H1 (cell line): ENCODE measurements at regions not wholly inside any gene's neighbourhood (a gene's known extent, or its start where the extent isn't known, plus 50 kb on each side); places are given as distances from the start of the nearest gene placed in this dataset.

Experiments used
- CTCF ChIA-PET: fragments of 300-600 bp; sonication (Branson Sonifier 250); formaldehyde crosslinking; loops from one replicate; lab custom pipeline; 2021; ENCODE audit not compliant: partially characterized antibody; lab: Charles Lee
- POLR2A ChIA-PET: fragments of 300-600 bp; sonication (Branson Sonifier 250); formaldehyde crosslinking; loops from one replicate; lab custom pipeline; 2021; ENCODE audit warnings: inconsistent platforms; ENCODE audit not compliant: partially characterized antibody; lab: Charles Lee
- DNase-seq, 2 experiments: peaks; one replicate each; pipeline versions ENCODE4 v3.0.0 to v3.0.0-alpha.2; 2010 to 2022; ENCODE audit warnings: low spot score in 2 of 2, low read depth in 1 of 2, mixed read lengths in 1 of 2
- FAIRE-seq: peaks from 2 replicates; lab custom pipeline; 2011; peaks lifted over from hg19 to GRCh38; lab: Jason Lieb, UNC
- H2AFZ ChIP-seq: 2 replicates; pipeline ENCODE4 v1.8.1; 2012; ENCODE audit warnings: low read length, inconsistent platforms
- H2AK5ac ChIP-seq: 2 replicates; pipeline ENCODE4 v1.6.1; 2013; ENCODE audit warnings: low read depth, low read length
- H2BK120ac ChIP-seq: replicated peaks from 2 replicates; pipeline ENCODE3; 2013; ENCODE audit warnings: low read depth, low read length, inconsistent platforms
- H2BK12ac ChIP-seq: 2 replicates; pipeline ENCODE4 v1.6.1; 2013; ENCODE audit warnings: low read depth, low read length
- H2BK15ac ChIP-seq: 2 replicates; pipeline ENCODE4 v1.6.1; 2013; ENCODE audit warnings: low read length
- H2BK20ac ChIP-seq: 2 replicates; pipeline ENCODE4 v1.6.1; 2013; ENCODE audit warnings: low read length
- H2BK5ac ChIP-seq: 2 replicates; pipeline ENCODE4 v1.6.1; 2013; ENCODE audit warnings: low read depth, low read length
- H3K14ac ChIP-seq: 2 replicates; pipeline ENCODE4 v1.6.1; 2013; ENCODE audit warnings: inconsistent platforms; ENCODE audit not compliant: insufficient read length
- H3K18ac ChIP-seq: 2 replicates; pipeline ENCODE4 v1.6.1; 2013; ENCODE audit warnings: low read length; ENCODE audit errors: extremely low read depth
- H3K23ac ChIP-seq: 2 replicates; pipeline ENCODE4 v1.6.1; 2013; ENCODE audit warnings: inconsistent platforms; ENCODE audit not compliant: insufficient read length
- H3K23me2 ChIP-seq: 2 replicates; pipeline ENCODE4 v1.6.1; 2013; ENCODE audit warnings: low read depth, low read length
- H3K27ac ChIP-seq: 2 replicates; pipeline ENCODE4 v1.6.1; 2011; ENCODE audit warnings: low read depth, low read length, inconsistent platforms
- H3K27me3 ChIP-seq, 4 experiments: replicated peaks in 1 of 4; 1 replicate in 1 of 4; 2 replicates in 3 of 4; pipeline versions ENCODE4 v1.6.1 to v1.8.1; 2011 to 2013; ENCODE audit warnings: low read length in 3 of 4, mild to moderate bottlenecking in 3 of 4, inconsistent platforms in 2 of 4, mixed read lengths in 2 of 4, moderate library complexity in 1 of 4; ENCODE audit not compliant: control insufficient read depth in 3 of 4, insufficient read depth in 3 of 4; ENCODE audit errors: extremely low read depth in 1 of 4
- H3K36me3 ChIP-seq, 4 experiments: 2 replicates each; pipeline versions ENCODE4 v1.6.1 to v1.8.1; 2011 to 2013; ENCODE audit warnings: mild to moderate bottlenecking in 4 of 4, low read length in 3 of 4, moderate library complexity in 2 of 4, control low read depth in 1 of 4, inconsistent platforms in 1 of 4; ENCODE audit not compliant: insufficient read depth in 4 of 4, control insufficient read depth in 2 of 4
- H3K4ac ChIP-seq: replicated peaks from 2 replicates; pipeline ENCODE3; 2013; ENCODE audit warnings: low read length, low read depth, mixed read lengths, inconsistent platforms; ENCODE audit not compliant: insufficient read length
- H3K4me1 ChIP-seq, 4 experiments: replicated peaks in 1 of 4; 1 replicate in 1 of 4; 2 replicates in 3 of 4; pipeline versions ENCODE4 v1.6.1 to v1.8.1; 2011 to 2013; ENCODE audit warnings: low read length in 3 of 4, inconsistent platforms in 2 of 4, mixed read lengths in 1 of 4; ENCODE audit not compliant: insufficient read depth in 4 of 4, control insufficient read depth in 3 of 4
- H3K4me2 ChIP-seq, 2 experiments: 2 replicates each; pipeline versions ENCODE4 v1.6.1 to v1.8.1; 2011 to 2013; ENCODE audit warnings: low read depth in 2 of 2, low read length in 2 of 2, control low read depth in 1 of 2, inconsistent platforms in 1 of 2, mild to moderate bottlenecking in 1 of 2; ENCODE audit not compliant: insufficient read depth in 1 of 2
- H3K4me3 ChIP-seq, 4 experiments: fragments of 200-600, 300-600 bp in 1 of 4; sonication (generic), shearing (Covaris generic), sonication (Bioruptor Twin) in 1 of 4; 2 replicates each; pipeline versions ENCODE4 v1.5.1 to v1.8.1; 2011 to 2016; ENCODE audit warnings: low read length in 4 of 4, low read depth in 3 of 4, control low read depth in 2 of 4, inconsistent platforms in 2 of 4, mild to moderate bottlenecking in 2 of 4, mixed read lengths in 1 of 4, moderate library complexity in 1 of 4; ENCODE audit not compliant: insufficient read depth in 2 of 4; ENCODE audit errors: extremely low read depth in 1 of 4
- H3K56ac ChIP-seq: replicated peaks from 2 replicates; pipeline ENCODE3; 2013; ENCODE audit warnings: low read depth, mild to moderate bottlenecking, mixed read lengths, low read length, inconsistent platforms; ENCODE audit not compliant: insufficient read length
- H3K79me1 ChIP-seq: 2 replicates; pipeline ENCODE4 v1.6.1; 2013; ENCODE audit warnings: low read depth, low read length, control low read depth
- H3K79me2 ChIP-seq, 2 experiments: 2 replicates each; pipeline versions ENCODE4 v1.6.1 to v1.8.1; 2012 to 2013; ENCODE audit warnings: low read length in 2 of 2, mild to moderate bottlenecking in 2 of 2, inconsistent platforms in 1 of 2; ENCODE audit not compliant: insufficient read depth in 2 of 2, control insufficient read depth in 1 of 2
- H3K9ac ChIP-seq, 4 experiments: replicated peaks in 1 of 4; 1 replicate in 1 of 4; 2 replicates in 3 of 4; pipeline versions ENCODE4 v1.6.1 to v1.8.1; 2011 to 2013; ENCODE audit warnings: low read depth in 3 of 4, low read length in 3 of 4, control low read depth in 2 of 4, mild to moderate bottlenecking in 2 of 4, moderate library complexity in 2 of 4, inconsistent platforms in 1 of 4; ENCODE audit errors: extremely low read depth in 1 of 4
- H3K9me3 ChIP-seq, 2 experiments: 2 replicates each; pipeline versions ENCODE4 v1.6.1 to v1.8.1; 2012 to 2013; ENCODE audit warnings: mild to moderate bottlenecking in 2 of 2, moderate library complexity in 2 of 2, control low read depth in 1 of 2, inconsistent platforms in 1 of 2, low read depth in 1 of 2, low read length in 1 of 2, mixed read lengths in 1 of 2; ENCODE audit not compliant: insufficient read depth in 2 of 2
- H4K20me1 ChIP-seq, 2 experiments: replicated peaks in 1 of 2; 2 replicates each; pipeline versions ENCODE3 to v1.8.1; 2011 to 2013; ENCODE audit warnings: inconsistent platforms in 2 of 2, low read length in 2 of 2, mild to moderate bottlenecking in 1 of 2; ENCODE audit not compliant: insufficient read depth in 2 of 2, control insufficient read depth in 1 of 2
- H4K5ac ChIP-seq: 2 replicates; pipeline ENCODE4 v1.6.1; 2013; ENCODE audit warnings: low read length, low read depth, mixed read lengths, inconsistent platforms; ENCODE audit not compliant: insufficient read length
- H4K8ac ChIP-seq: 2 replicates; pipeline ENCODE4 v1.8.0; 2013; ENCODE audit warnings: mild to moderate bottlenecking, moderate library complexity, low read length, inconsistent platforms; ENCODE audit not compliant: insufficient read depth; ENCODE audit errors: extremely low read depth
- H4K91ac ChIP-seq: replicated peaks from 2 replicates; pipeline ENCODE3; 2013; ENCODE audit warnings: low read length, mixed read lengths, inconsistent platforms; ENCODE audit not compliant: insufficient read length
- GTF2F1 ChIP-seq: IDR thresholded peaks from 2 replicates; pipeline ENCODE4 v1.6.1; 2012; ENCODE audit warnings: low read depth, low read length, improper control_type of control experiment, borderline replicate concordance
- JUN ChIP-seq: IDR thresholded peaks from 2 replicates; pipeline ENCODE4 v1.6.1; 2011; ENCODE audit warnings: low read depth, mild to moderate bottlenecking, improper control_type of control experiment, low read length
- NANOG ChIP-seq: IDR thresholded peaks from 2 replicates; pipeline ENCODE4 v1.6.1; 2011; ENCODE audit warnings: low read length, low read depth, mild to moderate bottlenecking, inconsistent platforms; ENCODE audit not compliant: insufficient read depth, poor library complexity, severe bottlenecking
- RNF2 ChIP-seq: fragments of 200-900, 300-1000 bp; sonication (generic); IDR thresholded peaks from 2 replicates; pipeline ENCODE4 v1.7.1; 2016; ENCODE audit warnings: borderline replicate concordance, low read depth, mild to moderate bottlenecking, antibody characterized with exemption, low read length; ENCODE audit not compliant: poor library complexity, severe bottlenecking; ENCODE audit errors: missing control alignments
- SIN3A ChIP-seq, 2 experiments: IDR thresholded peaks in 1 of 2; conservative IDR thresholded peaks in 1 of 2; 2 replicates each; pipeline ENCODE4 v1.6.1; 2011 to 2012; ENCODE audit warnings: low read length in 2 of 2, improper control_type of control experiment in 1 of 2, low read depth in 1 of 2, mild to moderate bottlenecking in 1 of 2
- WGBS, 2 experiments: shearing (Covaris generic) in 1 of 2; methylation state at CpG; one replicate each; pipeline versions ENCODE4 v1.1.6 to v1.1.7; 2013 to 2015; ENCODE audit warnings: low lambda C conversion rate in 2 of 2, mixed read lengths in 2 of 2, inconsistent platforms in 1 of 2, low coverage in 1 of 2, missing lambda C conversion rate in 1 of 2; ENCODE audit not compliant: insufficient replicate concordance in 2 of 2, insufficient coverage in 1 of 2, insufficient read length in 1 of 2; ENCODE audit errors: extremely low coverage in 1 of 2, missing lambda C conversion rate in 1 of 2; 5-methylcytosine and 5-hydroxymethylcytosine counted together

DNA sequence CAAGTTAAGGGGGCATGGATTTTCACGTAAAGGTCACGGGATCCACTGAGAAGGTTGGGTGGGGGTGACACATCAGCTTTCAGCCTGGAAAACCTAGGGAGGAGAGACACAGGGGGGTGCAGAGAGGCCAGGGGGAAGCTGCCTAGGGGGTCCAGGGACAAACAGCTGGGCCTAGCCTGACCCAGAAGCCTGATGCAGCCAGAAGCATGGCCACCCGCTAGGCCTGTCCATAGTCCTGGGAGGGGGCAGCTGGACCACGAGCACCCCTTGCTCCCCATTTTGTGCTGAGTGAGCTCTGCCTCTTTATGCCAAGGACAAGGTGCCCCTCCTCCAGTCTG is 322.7 kb upstream of the RTL1 start:
- Histone ChIP-seq H3K4ac (no peak overlapping the region), H2BK120ac (no peak overlapping the region), H3K18ac (peak overlapping the region; percentile 62), H2BK20ac (no peak overlapping the region), H3K79me2 (no peaks in the 10 kb centered on the region), H2BK12ac (peak overlapping the region; percentile 84; the same call in 1 of the 2 replicates), H4K8ac (no peak overlapping the region), H4K20me1 (no peaks in the 10 kb centered on the region), H3K27ac (no peak overlapping the region), H3K36me3 (no peaks in the 10 kb centered on the region), H3K4me1 (peaks cover 5 to 32% (median 15%) of the 10 kb centered on the region in 4 experiments), H2AFZ (no peak overlapping the region), H3K56ac (no peak overlapping the region), H2AK5ac (0 out of 2 replicates have a peak overlapping the region, but pooled peaks have one; percentile 82), H3K9me3 (no peaks in the 10 kb centered on the region), H3K4me2 (no peak overlapping the region), H3K9ac (no peak overlapping the region), H3K23ac (no peak overlapping the region), H2BK15ac (0 out of 2 replicates have a peak overlapping the region, but pooled peaks have one; percentile 72), H3K27me3 (peaks cover 0 to 10% (median 1%) of the 10 kb centered on the region in 4 experiments; a peak in 4 of 7 replicates), H4K91ac (peak overlapping the region; percentile 86), H3K79me1 (no peaks in the 10 kb centered on the region), H3K23me2 (no peaks in the 10 kb centered on the region), H4K5ac (no peak overlapping the region), H3K14ac (no peak overlapping the region), H2BK5ac (no peak overlapping the region), H3K4me3 (no peak overlapping the region)
- POLR2A ChIA-PET = interaction anchor here (1.6 kb wide), 1 partner anchor 26 kb away, joined by 3 read pairs; no protein-coding TSS in a partner anchor
- CTCF ChIA-PET = interaction anchor here (0.9 to 3.0 kb wide), 5 partner anchors 9 to 410 kb away, joined by 3 to 24 read pairs (median 5); no protein-coding TSS in a partner anchor
- no peak for FAIRE-seq
- no peak for TF ChIP-seq NANOG
- no peak for TF ChIP-seq RNF2
- no peak for TF ChIP-seq GTF2F1
- TF ChIP-seq SIN3A (conservative IDR thresholded peaks at IDR 0.05 in 1 of 2, IDR thresholded peaks at IDR 0.05 in 1 of 2; ENCODE audit: low read depth in 1 of 2, low read length in 2 of 2) = no peak
- no peak for TF ChIP-seq JUN
- WGBS, 2 experiments = 94% methylated on average over 3 of the region's 4 CpGs; no CpG with 5 or more reads in 1 of the 2 experiments
- peak in 1 of 2 experiments; percentile 16 for DNase-seq
